ENCODE measurements at regions not wholly inside any gene's neighbourhood (a gene's known extent, or its start where the extent isn't known, plus 50 kb on each side); places are given as distances from the start of the nearest gene placed in this dataset.

DNA sequence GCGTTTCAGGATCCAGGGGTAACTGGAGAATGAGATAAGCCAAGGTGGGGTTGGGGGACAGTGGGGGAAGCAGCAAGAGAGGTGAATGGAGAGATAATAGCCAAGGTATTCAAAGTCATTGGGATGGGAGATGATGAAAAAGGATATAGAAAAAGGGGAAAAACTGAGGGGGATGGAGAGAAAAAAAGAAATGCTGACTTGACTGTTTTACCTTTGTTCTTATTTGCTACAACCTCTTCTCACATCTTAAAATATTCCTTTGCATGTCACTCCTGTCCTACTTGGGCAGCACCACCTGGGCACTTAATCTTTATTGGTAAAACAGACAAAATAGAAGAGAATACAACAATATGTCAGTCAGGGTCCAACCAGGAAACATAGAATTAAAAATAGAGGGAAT, 56.0 kb upstream of the FNDC3A start:
- TF ChIP-seq SPI1 (IDR thresholded peaks at IDR 0.05; ENCODE audit: low read depth, low read length) (no peak), POLR2AphosphoS5 (IDR thresholded peaks at IDR 0.05; ENCODE audit: low read depth, low read length) (no peak), TAF1 (IDR thresholded peaks at IDR 0.05; ENCODE audit: low read depth, low read length) (no peak)

Data from GM12891 (cell line).